Liver (tissue), 3 donors: ENCODE measurements at regions not wholly inside any gene's neighbourhood (a gene's known extent, or its start where the extent isn't known, plus 50 kb on each side); places are given as distances from the start of the nearest gene placed in this dataset.

Source experiments
- EGR1 ChIP-seq, 2 donors: IDR thresholded peaks; 2 replicates each; pipeline ENCODE4 v1.6.1; 2016 to 2018; ENCODE audit warnings: antibody characterized with exemption in 2 of 2, low read depth in 2 of 2
- FOXA1 ChIP-seq: IDR thresholded peaks from 2 replicates; pipeline ENCODE4 v1.6.1; 2016; ENCODE audit warnings: antibody characterized with exemption
- GABPA ChIP-seq, 2 donors: IDR thresholded peaks in 1 of 2; conservative IDR thresholded peaks in 1 of 2; 2 replicates each; pipeline ENCODE4 v1.6.1; 2016; ENCODE audit warnings: antibody characterized with exemption in 2 of 2, mild to moderate bottlenecking in 1 of 2, moderate library complexity in 1 of 2
- HNF4G ChIP-seq: IDR thresholded peaks from 2 replicates; pipeline ENCODE4 v1.6.1; 2016; ENCODE audit warnings: antibody characterized with exemption
- JUND ChIP-seq, 2 donors: IDR thresholded peaks; 2 replicates each; pipeline ENCODE4 v1.6.1; 2016; ENCODE audit warnings: antibody characterized with exemption in 2 of 2
- RAD21 ChIP-seq, 2 donors: IDR thresholded peaks; 2 replicates each; pipeline ENCODE4 v1.6.1; 2016; ENCODE audit warnings: antibody characterized with exemption in 2 of 2, mild to moderate bottlenecking in 2 of 2
- SP1 ChIP-seq: IDR thresholded peaks from 2 replicates; pipeline ENCODE4 v1.6.1; 2018; ENCODE audit warnings: antibody characterized with exemption, mild to moderate bottlenecking
- TAF1 ChIP-seq: conservative IDR thresholded peaks from 2 replicates; pipeline ENCODE4 v1.6.1; 2016; ENCODE audit warnings: antibody characterized with exemption, mild to moderate bottlenecking
- TF ChIP-seq, protein P1 (sequence below): IDR thresholded peaks from 2 replicates; pipeline ENCODE4 v1.6.1; 2016; ENCODE audit warnings: antibody characterized with exemption
- TF ChIP-seq, protein P2 (sequence below): fragments of 150-350 bp; IDR thresholded peaks from 2 replicates; pipeline ENCODE4 v1.5.1; 2017; ENCODE audit warnings: improper control_type of control experiment, low read depth, low read length; ENCODE audit not compliant: missing input control
- TF ChIP-seq, protein P3 (sequence below): IDR thresholded peaks from 2 replicates; pipeline ENCODE4 v1.6.1; 2016; ENCODE audit warnings: antibody characterized with exemption
- TF ChIP-seq, protein P4 (sequence below): IDR thresholded peaks from 2 replicates; pipeline ENCODE4 v1.6.1; 2016; ENCODE audit warnings: antibody characterized with exemption
- TF ChIP-seq, protein P5 (sequence below): IDR thresholded peaks from 2 replicates; pipeline ENCODE4 v1.6.1; 2016; ENCODE audit warnings: antibody characterized with exemption, mild to moderate bottlenecking
- donor health status: healthy.
- donor health status: healthy.

DNA sequence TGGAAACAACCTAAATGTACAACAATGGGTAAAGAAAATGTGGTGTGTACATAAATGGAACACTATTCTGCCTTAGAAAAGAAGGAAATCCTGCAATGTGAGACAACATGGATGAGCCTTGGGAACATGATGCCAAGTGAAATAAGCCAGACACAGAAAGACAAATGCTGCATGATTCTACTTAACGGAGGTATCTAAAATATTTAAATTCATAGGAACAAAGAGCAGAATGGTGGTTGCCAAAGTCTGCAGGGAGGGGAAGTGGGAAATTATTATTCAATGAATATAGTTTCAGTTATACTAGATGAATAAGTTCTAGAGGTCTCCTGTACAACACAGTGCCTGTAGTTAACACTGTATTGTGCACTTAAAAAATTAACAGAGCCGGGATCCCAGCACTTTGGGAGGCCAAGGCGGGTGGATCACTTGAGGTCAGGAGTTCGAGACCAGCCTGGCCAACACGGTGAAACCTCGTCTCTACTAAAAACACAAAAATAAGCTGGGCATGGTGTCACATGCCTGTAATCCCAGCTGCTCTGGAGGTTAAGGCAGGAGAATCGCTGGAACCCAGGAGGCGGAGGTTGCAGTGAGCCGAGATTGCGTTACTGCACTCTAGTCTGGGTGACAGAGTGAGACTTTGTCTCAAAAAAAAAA is 71.4 kb upstream of the SNX9 start:
- TF ChIP-seq, protein P1, sequence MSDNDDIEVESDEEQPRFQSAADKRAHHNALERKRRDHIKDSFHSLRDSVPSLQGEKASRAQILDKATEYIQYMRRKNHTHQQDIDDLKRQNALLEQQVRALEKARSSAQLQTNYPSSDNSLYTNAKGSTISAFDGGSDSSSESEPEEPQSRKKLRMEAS: no peak
- TF ChIP-seq, protein P2, sequence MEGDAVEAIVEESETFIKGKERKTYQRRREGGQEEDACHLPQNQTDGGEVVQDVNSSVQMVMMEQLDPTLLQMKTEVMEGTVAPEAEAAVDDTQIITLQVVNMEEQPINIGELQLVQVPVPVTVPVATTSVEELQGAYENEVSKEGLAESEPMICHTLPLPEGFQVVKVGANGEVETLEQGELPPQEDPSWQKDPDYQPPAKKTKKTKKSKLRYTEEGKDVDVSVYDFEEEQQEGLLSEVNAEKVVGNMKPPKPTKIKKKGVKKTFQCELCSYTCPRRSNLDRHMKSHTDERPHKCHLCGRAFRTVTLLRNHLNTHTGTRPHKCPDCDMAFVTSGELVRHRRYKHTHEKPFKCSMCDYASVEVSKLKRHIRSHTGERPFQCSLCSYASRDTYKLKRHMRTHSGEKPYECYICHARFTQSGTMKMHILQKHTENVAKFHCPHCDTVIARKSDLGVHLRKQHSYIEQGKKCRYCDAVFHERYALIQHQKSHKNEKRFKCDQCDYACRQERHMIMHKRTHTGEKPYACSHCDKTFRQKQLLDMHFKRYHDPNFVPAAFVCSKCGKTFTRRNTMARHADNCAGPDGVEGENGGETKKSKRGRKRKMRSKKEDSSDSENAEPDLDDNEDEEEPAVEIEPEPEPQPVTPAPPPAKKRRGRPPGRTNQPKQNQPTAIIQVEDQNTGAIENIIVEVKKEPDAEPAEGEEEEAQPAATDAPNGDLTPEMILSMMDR: no peak
- TF ChIP-seq, protein P3, sequence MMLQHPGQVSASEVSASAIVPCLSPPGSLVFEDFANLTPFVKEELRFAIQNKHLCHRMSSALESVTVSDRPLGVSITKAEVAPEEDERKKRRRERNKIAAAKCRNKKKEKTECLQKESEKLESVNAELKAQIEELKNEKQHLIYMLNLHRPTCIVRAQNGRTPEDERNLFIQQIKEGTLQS: no peak
- TF ChIP-seq FOXA1: no peak
- TF ChIP-seq, protein P4, sequence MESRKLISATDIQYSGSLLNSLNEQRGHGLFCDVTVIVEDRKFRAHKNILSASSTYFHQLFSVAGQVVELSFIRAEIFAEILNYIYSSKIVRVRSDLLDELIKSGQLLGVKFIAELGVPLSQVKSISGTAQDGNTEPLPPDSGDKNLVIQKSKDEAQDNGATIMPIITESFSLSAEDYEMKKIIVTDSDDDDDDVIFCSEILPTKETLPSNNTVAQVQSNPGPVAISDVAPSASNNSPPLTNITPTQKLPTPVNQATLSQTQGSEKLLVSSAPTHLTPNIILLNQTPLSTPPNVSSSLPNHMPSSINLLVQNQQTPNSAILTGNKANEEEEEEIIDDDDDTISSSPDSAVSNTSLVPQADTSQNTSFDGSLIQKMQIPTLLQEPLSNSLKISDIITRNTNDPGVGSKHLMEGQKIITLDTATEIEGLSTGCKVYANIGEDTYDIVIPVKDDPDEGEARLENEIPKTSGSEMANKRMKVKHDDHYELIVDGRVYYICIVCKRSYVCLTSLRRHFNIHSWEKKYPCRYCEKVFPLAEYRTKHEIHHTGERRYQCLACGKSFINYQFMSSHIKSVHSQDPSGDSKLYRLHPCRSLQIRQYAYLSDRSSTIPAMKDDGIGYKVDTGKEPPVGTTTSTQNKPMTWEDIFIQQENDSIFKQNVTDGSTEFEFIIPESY: no peak
- TF ChIP-seq GABPA (IDR thresholded peaks at IDR 0.05 in 1 of 2, conservative IDR thresholded peaks at IDR 0.05 in 1 of 2): no peak
- TF ChIP-seq SP1: no peak
- TF ChIP-seq, protein P5, sequence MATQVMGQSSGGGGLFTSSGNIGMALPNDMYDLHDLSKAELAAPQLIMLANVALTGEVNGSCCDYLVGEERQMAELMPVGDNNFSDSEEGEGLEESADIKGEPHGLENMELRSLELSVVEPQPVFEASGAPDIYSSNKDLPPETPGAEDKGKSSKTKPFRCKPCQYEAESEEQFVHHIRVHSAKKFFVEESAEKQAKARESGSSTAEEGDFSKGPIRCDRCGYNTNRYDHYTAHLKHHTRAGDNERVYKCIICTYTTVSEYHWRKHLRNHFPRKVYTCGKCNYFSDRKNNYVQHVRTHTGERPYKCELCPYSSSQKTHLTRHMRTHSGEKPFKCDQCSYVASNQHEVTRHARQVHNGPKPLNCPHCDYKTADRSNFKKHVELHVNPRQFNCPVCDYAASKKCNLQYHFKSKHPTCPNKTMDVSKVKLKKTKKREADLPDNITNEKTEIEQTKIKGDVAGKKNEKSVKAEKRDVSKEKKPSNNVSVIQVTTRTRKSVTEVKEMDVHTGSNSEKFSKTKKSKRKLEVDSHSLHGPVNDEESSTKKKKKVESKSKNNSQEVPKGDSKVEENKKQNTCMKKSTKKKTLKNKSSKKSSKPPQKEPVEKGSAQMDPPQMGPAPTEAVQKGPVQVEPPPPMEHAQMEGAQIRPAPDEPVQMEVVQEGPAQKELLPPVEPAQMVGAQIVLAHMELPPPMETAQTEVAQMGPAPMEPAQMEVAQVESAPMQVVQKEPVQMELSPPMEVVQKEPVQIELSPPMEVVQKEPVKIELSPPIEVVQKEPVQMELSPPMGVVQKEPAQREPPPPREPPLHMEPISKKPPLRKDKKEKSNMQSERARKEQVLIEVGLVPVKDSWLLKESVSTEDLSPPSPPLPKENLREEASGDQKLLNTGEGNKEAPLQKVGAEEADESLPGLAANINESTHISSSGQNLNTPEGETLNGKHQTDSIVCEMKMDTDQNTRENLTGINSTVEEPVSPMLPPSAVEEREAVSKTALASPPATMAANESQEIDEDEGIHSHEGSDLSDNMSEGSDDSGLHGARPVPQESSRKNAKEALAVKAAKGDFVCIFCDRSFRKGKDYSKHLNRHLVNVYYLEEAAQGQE: no peak
- no peak for TF ChIP-seq RAD21 (IDR thresholded peaks at IDR 0.05)
- TF ChIP-seq TAF1: no peak
- no peak for TF ChIP-seq EGR1 (IDR thresholded peaks at IDR 0.05; ENCODE audit: low read depth in 2 of 2)
- TF ChIP-seq JUND (IDR thresholded peaks at IDR 0.05): no peak
- no peak for TF ChIP-seq HNF4G
